Sigmoid colon (tissue), 6 donors: ENCODE measurements at regions not wholly inside any gene's neighbourhood (a gene's known extent, or its start where the extent isn't known, plus 50 kb on each side); places are given as distances from the start of the nearest gene placed in this dataset.
A peak's percentile ranks its signal among the peaks of the same experiment; 100 is the strongest.
"Not testable (repeated sequence)": the region's sequence is repeated elsewhere in the genome, so short reads cannot be mapped to it uniquely, and the experiment has no call there.

Source experiments
- DNase-seq: peaks from one replicate; pipeline ENCODE4 v3.0.0-alpha.2; 2019
- H3K27ac ChIP-seq, 4 donors: fragments of 200-600 bp; sonication (generic); one replicate each; pipeline ENCODE4 v1.5.1; 2016 to 2019; ENCODE audit warnings: mild to moderate bottlenecking in 1 of 4
- H3K27me3 ChIP-seq, 3 donors: fragments of 200-600 bp; sonication (generic); one replicate each; pipeline ENCODE4 v1.5.1; 2019; ENCODE audit warnings: mild to moderate bottlenecking in 1 of 3
- H3K36me3 ChIP-seq, 4 donors: fragments of 200-600 bp; sonication (generic); one replicate each; pipeline ENCODE4 v1.5.1; 2016 to 2019
- H3K4me1 ChIP-seq, 4 donors: fragments of 200-600 bp; sonication (generic); one replicate each; pipeline ENCODE4 v1.5.1; 2017 to 2019
- H3K4me3 ChIP-seq, 4 donors: fragments of 200-600 bp; sonication (generic); one replicate each; pipeline ENCODE4 v1.5.1; 2017 to 2019; ENCODE audit warnings: mild to moderate bottlenecking in 2 of 4, moderate library complexity in 1 of 4
- H3K9me3 ChIP-seq, 4 donors: fragments of 200-600 bp in 3 of 4; sonication (generic) in 3 of 4; one replicate each; pipeline versions ENCODE4 v1.5.1 to v1.6.1; 2013 to 2019
- WGBS, 2 donors: extraction: QIAGEN DNeasy Blood & Tissue Kit; methylation state at CpG; one replicate each; pipeline ENCODE4 v1.1.7; 2013; 5-methylcytosine and 5-hydroxymethylcytosine counted together
- intact Hi-C: fragments of 100-400 bp; cut with DNase I; formaldehyde crosslinking; loops from one replicate; pipeline ENCODE4 v1.15.1; 2023
- donor health status: healthy with polysubstance abuse.
- donor health status: healthy.

GRCh38 chr4:49161111-49161541 is 175.1 kb downstream of the CWH43 start:
- 82 to 90% methylated on average over 23 of the region's 23 CpGs for WGBS, 2 donors
- H3K4me1 ChIP-seq, H3K36me3 ChIP-seq, H3K27ac ChIP-seq, H3K9me3 ChIP-seq, H3K4me3 ChIP-seq, intact Hi-C loops, DNase-seq, H3K27me3 ChIP-seq: not testable (repeated sequence)

- intact Hi-C loops, H3K4me1 ChIP-seq, H3K9me3 ChIP-seq, H3K27ac ChIP-seq, DNase-seq, H3K27me3 ChIP-seq, H3K4me3 ChIP-seq, H3K36me3 ChIP-seq: not testable (repeated sequence)
- 70 to 73% methylated on average over 6 of the region's 6 CpGs for WGBS, 2 donors
These were observed 178.8 kb downstream of the CWH43 start for GRCh38 chr4:49164916-49165315.

- H3K9me3 ChIP-seq, intact Hi-C loops, DNase-seq, H3K4me3 ChIP-seq, H3K36me3 ChIP-seq, H3K27ac ChIP-seq, H3K27me3 ChIP-seq, H3K4me1 ChIP-seq: not testable (repeated sequence)
- 78 to 81% methylated on average over 8 of the region's 8 CpGs for WGBS, 2 donors
These were observed 191.8 kb downstream of the CWH43 start for GRCh38 chr4:49177847-49178246.

- 83 to 85% methylated on average over 4 of the region's 4 CpGs for WGBS, 2 donors
- H3K27ac ChIP-seq, H3K4me3 ChIP-seq, H3K36me3 ChIP-seq, DNase-seq, intact Hi-C loops, H3K9me3 ChIP-seq, H3K4me1 ChIP-seq, H3K27me3 ChIP-seq: not testable (repeated sequence)
These were observed 195.0 kb downstream of the CWH43 start for GRCh38 chr4:49181088-49181487.

- intact Hi-C loops, H3K36me3 ChIP-seq, H3K27me3 ChIP-seq, H3K9me3 ChIP-seq, H3K4me3 ChIP-seq, H3K4me1 ChIP-seq, H3K27ac ChIP-seq: not testable (repeated sequence)
- peak; percentile 55 for DNase-seq
- 58 to 63% methylated on average over 11 of the region's 11 CpGs for WGBS, 2 donors
These were observed 225.5 kb downstream of the CWH43 start for GRCh38 chr4:49211396-49212194.

- intact Hi-C loops, H3K4me3 ChIP-seq, H3K27me3 ChIP-seq, H3K27ac ChIP-seq, H3K9me3 ChIP-seq, H3K36me3 ChIP-seq, H3K4me1 ChIP-seq: not testable (repeated sequence)
- peak; percentile 56 for DNase-seq
- 34 to 43% methylated on average over 3 of the region's 3 CpGs for WGBS, 2 donors
These were observed 227.2 kb downstream of the CWH43 start for GRCh38 chr4:49213250-49213649.

GRCh38 chr4:49213750-49214149 is 227.7 kb downstream of the CWH43 start:
- peak; percentile 64 for DNase-seq
- H3K4me3 ChIP-seq, H3K9me3 ChIP-seq, H3K27me3 ChIP-seq, intact Hi-C loops, H3K36me3 ChIP-seq, H3K4me1 ChIP-seq, H3K27ac ChIP-seq: not testable (repeated sequence)
- 88 to 92% methylated on average over 5 of the region's 5 CpGs for WGBS, 2 donors

- H3K4me1 ChIP-seq, H3K27me3 ChIP-seq, H3K36me3 ChIP-seq, intact Hi-C loops, H3K27ac ChIP-seq, H3K4me3 ChIP-seq, H3K9me3 ChIP-seq: not testable (repeated sequence)
- WGBS, 2 donors = 76 to 78% methylated on average over 5 of the region's 5 CpGs
- peak; percentile 66 for DNase-seq
These were observed 228.5 kb downstream of the CWH43 start for GRCh38 chr4:49214453-49215081.

- DNase-seq, H3K4me1 ChIP-seq, H3K9me3 ChIP-seq, intact Hi-C loops, H3K27me3 ChIP-seq, H3K36me3 ChIP-seq, H3K27ac ChIP-seq, H3K4me3 ChIP-seq: not testable (repeated sequence)
- WGBS, 2 donors = 66 to 75% methylated on average over 2 of the region's 2 CpGs
These were observed 229.0 kb downstream of the CWH43 start for GRCh38 chr4:49215082-49215479.

GRCh38 chr4:49216606-49217005 is 230.5 kb downstream of the CWH43 start:
- H3K4me3 ChIP-seq, DNase-seq, H3K9me3 ChIP-seq, H3K4me1 ChIP-seq, intact Hi-C loops, H3K27me3 ChIP-seq, H3K27ac ChIP-seq, H3K36me3 ChIP-seq: not testable (repeated sequence)
- WGBS, 2 donors = 63 to 66% methylated on average over 3 of the region's 3 CpGs
